GM23248 (cell line): ENCODE measurements at regions not wholly inside any gene's neighbourhood (a gene's known extent, or its start where the extent isn't known, plus 50 kb on each side); places are given as distances from the start of the nearest gene placed in this dataset.

Experiments
- EZH2 ChIP-seq: fragments of 200-600 bp; sonication (generic); IDR thresholded peaks from 2 replicates; pipeline ENCODE4 v1.6.1; 2018; ENCODE audit warnings: antibody characterized with exemption, mild to moderate bottlenecking; ENCODE audit not compliant: insufficient read depth, poor library complexity, severe bottlenecking
- EZH2phosphoT487 ChIP-seq: fragments of 200-600 bp; sonication (generic); IDR thresholded peaks from 2 replicates; pipeline ENCODE4 v1.6.1; 2018; ENCODE audit warnings: antibody characterized with exemption, moderate library complexity, mild to moderate bottlenecking, low read depth; ENCODE audit not compliant: insufficient read depth

- TF ChIP-seq EZH2phosphoT487 = no peak
- no peak for TF ChIP-seq EZH2
Measured at GRCh38 chr7:24499871-24500270, 73.4 kb upstream of the PALS2 start.
